GM12878 (cell line): ENCODE measurements at regions not wholly inside any gene's neighbourhood (a gene's known extent, or its start where the extent isn't known, plus 50 kb on each side); places are given as distances from the start of the nearest gene placed in this dataset.

Source experiments
- ATAC-seq: fragments of 200-7000 bp; cut with Tn5 transposase; 3 replicates; pipeline ENCODE4 v1.9.1; 2020; ENCODE audit warnings: mild to moderate bottlenecking, moderate library complexity
- BruUV-seq: library from RNA; stranded (reverse); fragments of 400-500 nt; replicated peaks from 2 replicates; lab custom pipeline; 2021; lab: Mats Ljungman, UMichigan
- CTCF ChIA-PET: fragments of 300-600 bp; sonication (Branson Sonifier 250); formaldehyde crosslinking; extraction: SDS; loops from one replicate; lab custom pipeline; 2021; ENCODE audit warnings: inconsistent platforms; lab: Yijun Ruan, JAX
- POLR2A ChIA-PET: fragments of 350-600 bp; formaldehyde crosslinking; extraction: SDS; loops from one replicate; lab custom pipeline; 2021; ENCODE audit warnings: inconsistent platforms; lab: Charles Lee
- RAD21 ChIA-PET: fragments of 300-600 bp; sonication (Branson Sonifier 250); formaldehyde crosslinking; loops from one replicate; lab custom pipeline; 2023; ENCODE audit warnings: antibody characterized with exemption; ENCODE audit not compliant: unreplicated experiment; lab: Charles Lee
- SMC1A ChIA-PET: fragments of 300-600 bp; sonication (Branson Sonifier 250); formaldehyde crosslinking; loops from one replicate; lab custom pipeline; 2023; ENCODE audit not compliant: unreplicated experiment, uncharacterized antibody; lab: Charles Lee
- DNase-seq: peaks from one replicate; pipeline ENCODE4 v3.0.0-alpha.2; 2011; ENCODE audit warnings: low read depth, low spot score
- FAIRE-seq: peaks from 3 replicates; lab custom pipeline; 2011; peaks lifted over from hg19 to GRCh38; lab: Jason Lieb, UNC
- H2AFZ ChIP-seq: 2 replicates; pipeline ENCODE4 v1.6.0; 2011; ENCODE audit warnings: low read depth, low read length, control low read depth; ENCODE audit not compliant: control insufficient read depth
- H3K27ac ChIP-seq: 2 replicates; pipeline ENCODE4 v1.5.1; 2011; ENCODE audit warnings: control low read depth; ENCODE audit not compliant: control insufficient read depth, insufficient read depth
- H3K27me3 ChIP-seq, 2 experiments: replicated peaks in 1 of 2; 2 replicates each; pipeline versions ENCODE4 v1.6.0 to v1.6.1; 2011; ENCODE audit warnings: low read length in 1 of 2; ENCODE audit not compliant: control insufficient read depth in 2 of 2, insufficient read depth in 2 of 2
- H3K36me3 ChIP-seq, 2 experiments: 2 replicates each; pipeline ENCODE4 v1.5.1; 2011; ENCODE audit warnings: low read length in 1 of 2; ENCODE audit not compliant: control insufficient read depth in 2 of 2, insufficient read depth in 2 of 2
- H3K4me1 ChIP-seq: 2 replicates; pipeline ENCODE4 v1.6.1; 2011; ENCODE audit warnings: mild to moderate bottlenecking, low read length, moderate library complexity, mixed read lengths; ENCODE audit not compliant: control insufficient read depth, insufficient read depth
- H3K4me2 ChIP-seq: 2 replicates; pipeline ENCODE4 v1.6.0; 2011; ENCODE audit warnings: control low read depth; ENCODE audit not compliant: control insufficient read depth, insufficient read depth
- H3K4me3 ChIP-seq: fragments of 200-600 bp; sonication (generic); 2 replicates; pipeline ENCODE4 v1.5.1; 2016
- H3K79me2 ChIP-seq: 2 replicates; pipeline ENCODE4 v1.6.0; 2011; ENCODE audit warnings: low read length; ENCODE audit not compliant: control insufficient read depth, insufficient read depth
- H3K9ac ChIP-seq: 2 replicates; pipeline ENCODE4 v1.8.0; 2011; ENCODE audit warnings: low read length, control low read depth, mixed read lengths; ENCODE audit not compliant: control insufficient read depth, insufficient read depth
- H3K9me3 ChIP-seq: replicated peaks from 3 replicates; pipeline ENCODE4 v1.5.1; 2011; ENCODE audit warnings: mild to moderate bottlenecking, low read length; ENCODE audit not compliant: control insufficient read depth, insufficient read depth
- H4K20me1 ChIP-seq: 2 replicates; pipeline ENCODE4 v1.6.0; 2011; ENCODE audit not compliant: control insufficient read depth, insufficient read depth
- CUX1 ChIP-seq: IDR thresholded peaks from 2 replicates; pipeline ENCODE4 v1.6.1; 2012; ENCODE audit warnings: improper control_type of control experiment, low read depth, low read length; ENCODE audit not compliant: insufficient replicate concordance
- ESRRA ChIP-seq: IDR thresholded peaks from 2 replicates; pipeline ENCODE4 v1.6.1; 2012; ENCODE audit warnings: mild to moderate bottlenecking, low read length, improper control_type of control experiment
- EZH2 ChIP-seq: IDR thresholded peaks from 2 replicates; pipeline ENCODE4 v1.6.1; 2012; ENCODE audit warnings: low read depth, mild to moderate bottlenecking, control low read depth, inconsistent platforms, low read length, borderline replicate concordance; ENCODE audit not compliant: control insufficient read depth
- IRF3 ChIP-seq: fragments of 450-650 bp; IDR thresholded peaks from 2 replicates; pipeline ENCODE4 v1.6.1; 2014; ENCODE audit warnings: mild to moderate bottlenecking
- MEF2B ChIP-seq: fragments of 450-650 bp; IDR thresholded peaks from 2 replicates; pipeline ENCODE4 v1.6.1; 2018; ENCODE audit warnings: mild to moderate bottlenecking, moderate library complexity; ENCODE audit not compliant: partially characterized antibody, poor library complexity, severe bottlenecking
- MLLT1 ChIP-seq: fragments of 450-650 bp; IDR thresholded peaks from 2 replicates; pipeline ENCODE4 v1.6.1; 2016; ENCODE audit warnings: mild to moderate bottlenecking
- NKRF ChIP-seq: fragments of 450-650 bp; conservative IDR thresholded peaks from 2 replicates; pipeline ENCODE4 v1.6.1; 2017; ENCODE audit warnings: mild to moderate bottlenecking, moderate library complexity
- RAD21 ChIP-seq: IDR thresholded peaks from 2 replicates; pipeline ENCODE4 v1.6.1; 2011; ENCODE audit warnings: mild to moderate bottlenecking, low read depth, low read length, moderate library complexity; ENCODE audit not compliant: insufficient read depth
- RCOR1 ChIP-seq: conservative IDR thresholded peaks from 2 replicates; pipeline ENCODE4 v1.6.1; 2012; ENCODE audit warnings: low read depth, low read length, improper control_type of control experiment
- RELA ChIP-seq: fragments of 450-650 bp; IDR thresholded peaks from 2 replicates; pipeline ENCODE4 v1.8.0; 2014; ENCODE audit warnings: borderline replicate concordance; ENCODE audit not compliant: partially characterized antibody
- STAT3 ChIP-seq: IDR thresholded peaks from 2 replicates; pipeline ENCODE4 v1.6.1; 2011; ENCODE audit warnings: low read depth, low read length, improper control_type of control experiment
- TCF12 ChIP-seq: IDR thresholded peaks from 2 replicates; pipeline ENCODE4 v1.6.1; 2011; ENCODE audit warnings: low read depth, mild to moderate bottlenecking, low read length
- ZNF24 ChIP-seq: fragments of 450-650 bp; IDR thresholded peaks from 2 replicates; pipeline ENCODE4 v1.6.1; 2017; ENCODE audit warnings: antibody characterized with exemption, mild to moderate bottlenecking
- ZNF384 ChIP-seq: IDR thresholded peaks from 2 replicates; pipeline ENCODE4 v1.6.1; 2012; ENCODE audit warnings: low read depth, mild to moderate bottlenecking, low read length, improper control_type of control experiment, borderline replicate concordance
- WGBS: methylation state at CpG from one replicate; pipeline ENCODE4 v1.1.6; 2016; ENCODE audit warnings: low lambda C conversion rate; ENCODE audit not compliant: insufficient replicate concordance, insufficient coverage; ENCODE audit errors: missing lambda C conversion rate; 5-methylcytosine and 5-hydroxymethylcytosine counted together
- in situ Hi-C: fragments of 300-500 bp; cut with MboI; formaldehyde crosslinking; loops from 9 replicates; pipeline ENCODE4 v1.14.3; 2018; ENCODE audit warnings: mixed read lengths
- intact Hi-C: fragments of 100-400 bp; cut with micrococcal nuclease; formaldehyde crosslinking; loops from one replicate; pipeline ENCODE4 v1.14.2; 2022; ENCODE audit not compliant: unreplicated experiment

GRCh38 chr5:124104821-124105220 is 592.8 kb downstream of the CSNK1G3 start:
- no peak for ATAC-seq
- Histone ChIP-seq H3K36me3 (no peaks in the 10 kb centered on the region), H3K9me3 (no peaks in the 10 kb centered on the region), H2AFZ (no peak overlapping the region), H4K20me1 (no peaks in the 10 kb centered on the region), H3K9ac (no peak overlapping the region), H3K4me2 (no peak overlapping the region), H3K27ac (no peak overlapping the region), H3K4me3 (no peak overlapping the region), H3K4me1 (no peaks in the 10 kb centered on the region), H3K27me3 (no peaks in the 10 kb centered on the region; a peak in 1 of 4 replicates), H3K79me2 (no peaks in the 10 kb centered on the region)
- BruUV-seq, result no TSS peak
- SMC1A ChIA-PET, result no interaction called here
- RAD21 ChIA-PET, result no interaction called here
- DNase-seq, result no peak
- in situ Hi-C loops (no loop called here), intact Hi-C loops (no loop called here)
- 27% methylated on average over 1 of the region's 1 CpG for WGBS
- POLR2A ChIA-PET, result no interaction called here
- CTCF ChIA-PET, result no interaction called here
- no peak for FAIRE-seq
- no peak for TF ChIP-seq MLLT1
- TF ChIP-seq RELA, result no peak
- TF ChIP-seq STAT3, result no peak
- TF ChIP-seq IRF3, result no peak
- no peak for TF ChIP-seq RCOR1
- no peak for TF ChIP-seq ESRRA
- TF ChIP-seq EZH2, result no peak
- TF ChIP-seq RAD21, result no peak
- TF ChIP-seq NKRF, result no peak
- TF ChIP-seq TCF12, result no peak
- TF ChIP-seq CUX1, result no peak
- no peak for TF ChIP-seq ZNF384
- no peak for TF ChIP-seq MEF2B
- no peak for TF ChIP-seq ZNF24
